DND-41 (cell line): ENCODE measurements at regions not wholly inside any gene's neighbourhood (a gene's known extent, or its start where the extent isn't known, plus 50 kb on each side); places are given as distances from the start of the nearest gene placed in this dataset.

ENCODE experiments used
- ATAC-seq: fragments of 200-7000 bp; cut with Tn5 transposase; 3 replicates; pipeline ENCODE4 v1.9.1; 2021; ENCODE audit warnings: low read depth; ENCODE audit not compliant: insufficient read depth
- DNase-seq: peaks from one replicate; pipeline ENCODE4 v3.0.0-alpha.2; 2020
- H2AFZ ChIP-seq: 2 replicates; pipeline ENCODE4 v1.6.0; 2012; ENCODE audit warnings: low read depth, low read length
- H3K27ac ChIP-seq: 2 replicates; pipeline ENCODE4 v1.5.1; 2012; ENCODE audit warnings: low read length, inconsistent platforms
- H3K27me3 ChIP-seq: fragments of 200-600 bp; sonication (generic); 2 replicates; pipeline ENCODE4 v1.6.0; 2012; ENCODE audit warnings: low read length, mild to moderate bottlenecking, inconsistent platforms; ENCODE audit not compliant: insufficient read depth, poor library complexity
- H3K36me3 ChIP-seq: 2 replicates; pipeline ENCODE4 v1.5.1; 2012; ENCODE audit warnings: low read length, inconsistent platforms; ENCODE audit not compliant: insufficient read depth
- H3K4me1 ChIP-seq: 2 replicates; pipeline ENCODE4 v1.5.1; 2012; ENCODE audit warnings: mild to moderate bottlenecking, low read length; ENCODE audit not compliant: insufficient read depth
- H3K4me2 ChIP-seq: 2 replicates; pipeline ENCODE4 v1.6.0; 2012; ENCODE audit warnings: mild to moderate bottlenecking, moderate library complexity, low read length, inconsistent platforms; ENCODE audit not compliant: insufficient read depth
- H3K4me3 ChIP-seq, 2 experiments: fragments of 200-600 bp in 1 of 2; shearing (Covaris generic) in 1 of 2; 2 replicates each; pipeline ENCODE4 v1.5.1; 2012 to 2016; ENCODE audit warnings: inconsistent platforms in 2 of 2, low read length in 2 of 2, mild to moderate bottlenecking in 2 of 2, low read depth in 1 of 2, moderate library complexity in 1 of 2
- H3K79me2 ChIP-seq: 2 replicates; pipeline ENCODE4 v1.6.0; 2012; ENCODE audit warnings: low read length, inconsistent platforms; ENCODE audit not compliant: insufficient read depth
- H3K9ac ChIP-seq: 2 replicates; pipeline ENCODE4 v1.6.0; 2012; ENCODE audit warnings: low read depth, mild to moderate bottlenecking, inconsistent platforms, low read length, moderate library complexity
- H3K9me3 ChIP-seq: 2 replicates; pipeline ENCODE4 v1.5.1; 2012; ENCODE audit warnings: low read length, moderate library complexity, mild to moderate bottlenecking, inconsistent platforms; ENCODE audit not compliant: insufficient read depth, severe bottlenecking
- H4K20me1 ChIP-seq: 2 replicates; pipeline ENCODE4 v1.6.0; 2012; ENCODE audit warnings: low read length; ENCODE audit not compliant: insufficient read depth
- EZH2 ChIP-seq: IDR thresholded peaks from 3 replicates; pipeline ENCODE4 v1.6.1; 2012; ENCODE audit warnings: borderline replicate concordance, low read depth, mild to moderate bottlenecking, moderate library complexity, low read length, inconsistent platforms; ENCODE audit not compliant: severe bottlenecking
- TF ChIP-seq, protein P1 (sequence below): IDR thresholded peaks from 2 replicates; pipeline ENCODE4 v1.5.1; 2012; ENCODE audit warnings: borderline replicate concordance, low read length, moderate library complexity, mild to moderate bottlenecking; ENCODE audit not compliant: poor library complexity, severe bottlenecking; ENCODE audit errors: extremely low read depth

- Histone ChIP-seq H2AFZ (no peak overlapping the region), H3K27ac (no peak overlapping the region), H3K9ac (no peak overlapping the region), H3K36me3 (no peaks in the 10 kb centered on the region), H3K9me3 (no peaks in the 10 kb centered on the region), H3K27me3 (no peaks in the 10 kb centered on the region), H3K4me2 (no peak overlapping the region), H4K20me1 (no peaks in the 10 kb centered on the region), H3K4me3 (no peak overlapping the region), H3K79me2 (no peaks in the 10 kb centered on the region), H3K4me1 (no peaks in the 10 kb centered on the region)
- DNase-seq (no peak), ATAC-seq (no peak)
- TF ChIP-seq, protein P1, sequence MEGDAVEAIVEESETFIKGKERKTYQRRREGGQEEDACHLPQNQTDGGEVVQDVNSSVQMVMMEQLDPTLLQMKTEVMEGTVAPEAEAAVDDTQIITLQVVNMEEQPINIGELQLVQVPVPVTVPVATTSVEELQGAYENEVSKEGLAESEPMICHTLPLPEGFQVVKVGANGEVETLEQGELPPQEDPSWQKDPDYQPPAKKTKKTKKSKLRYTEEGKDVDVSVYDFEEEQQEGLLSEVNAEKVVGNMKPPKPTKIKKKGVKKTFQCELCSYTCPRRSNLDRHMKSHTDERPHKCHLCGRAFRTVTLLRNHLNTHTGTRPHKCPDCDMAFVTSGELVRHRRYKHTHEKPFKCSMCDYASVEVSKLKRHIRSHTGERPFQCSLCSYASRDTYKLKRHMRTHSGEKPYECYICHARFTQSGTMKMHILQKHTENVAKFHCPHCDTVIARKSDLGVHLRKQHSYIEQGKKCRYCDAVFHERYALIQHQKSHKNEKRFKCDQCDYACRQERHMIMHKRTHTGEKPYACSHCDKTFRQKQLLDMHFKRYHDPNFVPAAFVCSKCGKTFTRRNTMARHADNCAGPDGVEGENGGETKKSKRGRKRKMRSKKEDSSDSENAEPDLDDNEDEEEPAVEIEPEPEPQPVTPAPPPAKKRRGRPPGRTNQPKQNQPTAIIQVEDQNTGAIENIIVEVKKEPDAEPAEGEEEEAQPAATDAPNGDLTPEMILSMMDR: no peak
- TF ChIP-seq EZH2: no peak
Observed at GRCh38 chr4:43766648-43767047, 682.0 kb downstream of the KCTD8 start.

- no peaks in the 10 kb centered on the region for H3K79me2 ChIP-seq
- ATAC-seq (no peak), DNase-seq (no peak)
- no peaks in the 10 kb centered on the region for H3K4me1 ChIP-seq
- H3K4me2 ChIP-seq: no peak overlapping the region
- no peaks in the 10 kb centered on the region for H3K9me3 ChIP-seq
- no peak overlapping the region for H3K9ac ChIP-seq
- H3K4me3 ChIP-seq: no peak overlapping the region
- TF ChIP-seq EZH2: no peak
- TF ChIP-seq, protein P1: peak; percentile 35
- H4K20me1 ChIP-seq: no peaks in the 10 kb centered on the region
- no peaks in the 10 kb centered on the region for H3K27me3 ChIP-seq
- H3K36me3 ChIP-seq: no peaks in the 10 kb centered on the region
- H3K27ac ChIP-seq: no peak overlapping the region
- no peak overlapping the region for H2AFZ ChIP-seq
Observed at GRCh38 chr4:43776371-43776770, 672.2 kb downstream of the KCTD8 start.

DNA sequence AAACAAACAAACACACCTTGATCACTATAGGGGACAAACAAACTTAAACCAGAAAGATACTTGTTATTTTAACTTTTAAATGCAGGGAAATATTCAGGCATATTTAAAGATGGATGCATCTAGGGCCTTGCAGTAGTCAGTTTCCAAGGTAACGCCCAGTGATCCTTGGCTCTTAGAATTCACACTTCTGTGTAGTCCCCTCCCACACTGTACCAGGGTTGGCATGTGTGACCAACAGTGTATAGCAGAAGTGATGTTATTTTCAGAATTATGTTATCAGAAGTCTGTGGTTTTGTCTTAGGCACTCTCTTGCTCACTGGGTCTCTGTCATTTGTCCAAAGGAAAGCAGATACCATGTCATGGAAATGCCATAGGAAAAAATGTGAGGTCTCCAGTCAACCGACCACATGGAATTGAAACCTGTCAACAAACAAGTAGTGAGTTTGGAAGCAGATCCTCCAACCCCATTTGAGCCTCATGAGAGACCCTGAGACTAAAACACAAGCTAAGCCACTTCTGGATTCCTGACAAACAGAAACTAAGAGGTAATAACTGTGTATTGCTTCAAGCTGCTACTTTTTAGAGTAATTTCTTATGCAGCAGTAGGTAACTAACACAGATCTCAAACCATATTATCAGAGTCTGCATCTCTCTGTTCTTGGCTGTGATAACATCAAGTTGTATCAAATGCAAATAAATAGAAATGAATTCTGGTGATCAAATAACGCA, 670.3 kb downstream of the KCTD8 start:
- H3K4me2 ChIP-seq: no peak overlapping the region
- H3K9me3 ChIP-seq: no peaks in the 10 kb centered on the region
- H3K9ac ChIP-seq: no peak overlapping the region
- H3K27ac ChIP-seq: no peak overlapping the region
- ATAC-seq (no peak), DNase-seq (no peak)
- H3K4me1 ChIP-seq: no peaks in the 10 kb centered on the region
- H3K79me2 ChIP-seq: no peaks in the 10 kb centered on the region
- H3K27me3 ChIP-seq: no peaks in the 10 kb centered on the region
- H4K20me1 ChIP-seq: no peaks in the 10 kb centered on the region
- H2AFZ ChIP-seq: no peak overlapping the region
- no peak overlapping the region for H3K4me3 ChIP-seq
- TF ChIP-seq, protein P1: no peak
- TF ChIP-seq EZH2: no peak
- no peaks in the 10 kb centered on the region for H3K36me3 ChIP-seq

- no peak overlapping the region for H3K4me2 ChIP-seq
- H4K20me1 ChIP-seq: no peaks in the 10 kb centered on the region
- no peaks in the 10 kb centered on the region for H3K79me2 ChIP-seq
- H3K4me3 ChIP-seq: no peak overlapping the region
- ATAC-seq (no peak), DNase-seq (no peak)
- no peaks in the 10 kb centered on the region for H3K36me3 ChIP-seq
- H3K9me3 ChIP-seq: no peaks in the 10 kb centered on the region
- H3K4me1 ChIP-seq: no peaks in the 10 kb centered on the region
- no peak overlapping the region for H3K27ac ChIP-seq
- H2AFZ ChIP-seq: no peak overlapping the region
- TF ChIP-seq EZH2: no peak
- TF ChIP-seq, protein P1: no peak
- H3K27me3 ChIP-seq: no peaks in the 10 kb centered on the region
- H3K9ac ChIP-seq: no peak overlapping the region
Observed at GRCh38 chr4:43781125-43781524, 667.5 kb downstream of the KCTD8 start.
